ENCODE measurements at regions not wholly inside any gene's neighbourhood (a gene's known extent, or its start where the extent isn't known, plus 50 kb on each side); places are given as distances from the start of the nearest gene placed in this dataset.

GRCh38 chr20:48176139-48176538 lies 390.9 kb upstream of the SULF2 start:
- Histone ChIP-seq H3K27me3 (ENCODE audit: control insufficient read depth in 1 of 2, insufficient read depth in 1 of 2, low read length in 2 of 2) (peaks cover 28 to 55% of the 10 kb centered on the region in 2 experiments), H3K27ac (ENCODE audit: low read length, poor library complexity, severe bottlenecking) (no peak overlapping the region), H2BK15ac (ENCODE audit: low read depth, poor library complexity, severe bottlenecking) (no peak overlapping the region), H2BK5ac (ENCODE audit: low read depth, low read length, poor library complexity, severe bottlenecking) (no peak overlapping the region), H3K4me3 (ENCODE audit: insufficient read depth in 1 of 2, low read depth in 1 of 2, low read length in 2 of 2) (no peak overlapping the region), H2AFZ (ENCODE audit: low read depth, low read length) (no peak overlapping the region), H3K79me1 (replicated peaks; ENCODE audit: low read length, poor library complexity, severe bottlenecking) (no peaks in the 10 kb centered on the region), H3K4me2 (ENCODE audit: low read length, poor library complexity, severe bottlenecking) (no peak overlapping the region), H3K4me1 (ENCODE audit: control insufficient read depth, insufficient read depth, low read depth, low read length) (no peaks in the 10 kb centered on the region), H3K9ac (ENCODE audit: low read length) (no peak overlapping the region), H4K8ac (ENCODE audit: low read length) (no peak overlapping the region), H2BK120ac (ENCODE audit: low read depth, low read length) (no peak overlapping the region), H3K36me3 (ENCODE audit: control insufficient read depth in 1 of 2, insufficient read depth in 2 of 2, low read depth in 1 of 2, low read length in 2 of 2) (no peaks in the 10 kb centered on the region), H4K91ac (ENCODE audit: low read length) (no peak overlapping the region), H3K23ac (ENCODE audit: low read length in 2 of 2) (no peak overlapping the region), H3K18ac (ENCODE audit: low read depth in 1 of 2, low read length in 2 of 2) (no peak overlapping the region), H3K14ac (ENCODE audit: low read length in 2 of 2) (no peak overlapping the region), H2BK12ac (ENCODE audit: low read length in 2 of 2) (no peak overlapping the region), H2AK5ac (ENCODE audit: low read length, severe bottlenecking) (no peak overlapping the region), H3K9me3 (ENCODE audit: control insufficient read depth, low read length) (peaks cover 16% of the 10 kb centered on the region), H3K4ac (ENCODE audit: low read depth in 1 of 2, low read length in 2 of 2) (no peak overlapping the region)
- no peak for DNase-seq
- WGBS = 94% methylated on average over 8 of the region's 8 CpGs

DNA sequence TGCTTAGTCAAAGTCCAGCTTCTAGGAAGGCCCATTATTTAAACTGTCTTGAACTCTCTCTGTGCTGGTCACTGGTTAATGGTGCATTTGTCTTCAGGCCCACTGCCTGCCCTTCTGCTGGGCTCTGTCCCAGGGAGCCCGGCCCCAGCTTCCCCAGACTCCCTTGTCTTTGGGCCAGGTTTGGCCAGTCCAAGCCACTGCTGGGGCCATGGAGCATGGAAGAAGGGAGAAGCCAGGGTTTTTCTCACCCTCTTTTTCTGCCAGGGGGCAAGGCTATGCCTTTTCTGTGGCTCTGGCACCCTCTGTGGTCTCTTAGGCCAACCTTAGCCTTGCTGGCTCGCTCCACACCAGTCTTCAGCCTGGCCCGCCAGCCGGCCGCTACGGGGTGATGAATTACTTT lies 390.0 kb upstream of the SULF2 start:
- H3K27ac ChIP-seq (ENCODE audit: low read length, poor library complexity, severe bottlenecking) = no peak overlapping the region
- H4K8ac ChIP-seq (ENCODE audit: low read length) = no peak overlapping the region
- H3K4me1 ChIP-seq (ENCODE audit: control insufficient read depth, insufficient read depth, low read depth, low read length) = no peaks in the 10 kb centered on the region
- no peak overlapping the region for H3K4me2 ChIP-seq (ENCODE audit: low read length, poor library complexity, severe bottlenecking)
- H3K27me3 ChIP-seq (ENCODE audit: control insufficient read depth in 1 of 2, insufficient read depth in 1 of 2, low read length in 2 of 2) = peaks cover 28 to 64% of the 10 kb centered on the region in 2 experiments
- no peaks in the 10 kb centered on the region for H3K79me1 ChIP-seq (replicated peaks; ENCODE audit: low read length, poor library complexity, severe bottlenecking)
- H2AK5ac ChIP-seq (ENCODE audit: low read length, severe bottlenecking) = no peak overlapping the region
- H3K23ac ChIP-seq (ENCODE audit: low read length in 2 of 2) = no peak overlapping the region
- H3K4me3 ChIP-seq (ENCODE audit: insufficient read depth in 1 of 2, low read depth in 1 of 2, low read length in 2 of 2) = no peak overlapping the region
- no peak overlapping the region for H2BK12ac ChIP-seq (ENCODE audit: low read length in 2 of 2)
- H2AFZ ChIP-seq (ENCODE audit: low read depth, low read length) = no peak overlapping the region
- WGBS = 93% methylated on average over 6 of the region's 6 CpGs
- H3K36me3 ChIP-seq (ENCODE audit: control insufficient read depth in 1 of 2, insufficient read depth in 2 of 2, low read depth in 1 of 2, low read length in 2 of 2) = no peaks in the 10 kb centered on the region
- H3K18ac ChIP-seq (ENCODE audit: low read depth in 1 of 2, low read length in 2 of 2) = no peak overlapping the region
- peaks cover 16% of the 10 kb centered on the region for H3K9me3 ChIP-seq (ENCODE audit: control insufficient read depth, low read length)
- H3K14ac ChIP-seq (ENCODE audit: low read length in 2 of 2) = no peak overlapping the region
- no peak overlapping the region for H2BK120ac ChIP-seq (ENCODE audit: low read depth, low read length)
- H3K4ac ChIP-seq (ENCODE audit: low read depth in 1 of 2, low read length in 2 of 2) = no peak overlapping the region
- H2BK15ac ChIP-seq (ENCODE audit: low read depth, poor library complexity, severe bottlenecking) = no peak overlapping the region
- H3K9ac ChIP-seq (ENCODE audit: low read length) = no peak overlapping the region
- DNase-seq = no peak
- H2BK5ac ChIP-seq (ENCODE audit: low read depth, low read length, poor library complexity, severe bottlenecking) = no peak overlapping the region
- no peak overlapping the region for H4K91ac ChIP-seq (ENCODE audit: low read length)

DNA sequence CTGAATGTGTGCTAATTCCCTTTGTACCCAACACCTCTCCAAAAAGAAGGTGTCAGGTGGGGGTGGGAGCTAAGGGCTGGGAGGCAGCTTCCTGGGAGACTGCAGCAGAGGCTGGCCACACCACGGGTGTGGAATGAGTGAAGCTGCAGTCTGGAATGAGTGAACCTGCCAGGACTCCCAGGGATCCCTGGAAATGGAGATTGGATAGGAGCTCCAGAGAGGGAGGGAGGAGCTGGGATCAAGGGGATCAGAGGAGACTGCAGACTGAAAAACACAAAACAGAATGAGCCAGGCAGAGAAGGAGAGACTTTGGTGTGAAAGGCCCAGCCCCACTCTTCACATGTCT lies 387.0 kb upstream of the SULF2 start:
- Histone ChIP-seq H4K8ac (ENCODE audit: low read length) (no peak overlapping the region), H3K27ac (ENCODE audit: low read length, poor library complexity, severe bottlenecking) (no peak overlapping the region), H2AFZ (ENCODE audit: low read depth, low read length) (no peak overlapping the region), H3K9ac (ENCODE audit: low read length) (no peak overlapping the region), H3K9me3 (ENCODE audit: control insufficient read depth, low read length) (peaks cover 16% of the 10 kb centered on the region), H3K14ac (ENCODE audit: low read length in 2 of 2) (no peak overlapping the region), H2BK120ac (ENCODE audit: low read depth, low read length) (no peak overlapping the region), H3K4me3 (ENCODE audit: insufficient read depth in 1 of 2, low read depth in 1 of 2, low read length in 2 of 2) (no peak overlapping the region), H2AK5ac (ENCODE audit: low read length, severe bottlenecking) (no peak overlapping the region), H3K79me1 (replicated peaks; ENCODE audit: low read length, poor library complexity, severe bottlenecking) (no peaks in the 10 kb centered on the region), H4K91ac (ENCODE audit: low read length) (no peak overlapping the region), H3K36me3 (ENCODE audit: control insufficient read depth in 1 of 2, insufficient read depth in 2 of 2, low read depth in 1 of 2, low read length in 2 of 2) (no peaks in the 10 kb centered on the region), H3K4me2 (ENCODE audit: low read length, poor library complexity, severe bottlenecking) (no peak overlapping the region), H3K4me1 (ENCODE audit: control insufficient read depth, insufficient read depth, low read depth, low read length) (no peaks in the 10 kb centered on the region), H2BK15ac (ENCODE audit: low read depth, poor library complexity, severe bottlenecking) (no peak overlapping the region), H2BK5ac (ENCODE audit: low read depth, low read length, poor library complexity, severe bottlenecking) (no peak overlapping the region), H3K18ac (ENCODE audit: low read depth in 1 of 2, low read length in 2 of 2) (no peak overlapping the region), H3K27me3 (ENCODE audit: control insufficient read depth in 1 of 2, insufficient read depth in 1 of 2, low read length in 2 of 2) (peaks cover 33 to 83% of the 10 kb centered on the region in 2 experiments), H3K23ac (ENCODE audit: low read length in 2 of 2) (no peak overlapping the region), H2BK12ac (ENCODE audit: low read length in 2 of 2) (no peak overlapping the region), H3K4ac (ENCODE audit: low read depth in 1 of 2, low read length in 2 of 2) (no peak overlapping the region)
- 84% methylated on average over 1 of the region's 1 CpG for WGBS
- no peak for DNase-seq

DNA sequence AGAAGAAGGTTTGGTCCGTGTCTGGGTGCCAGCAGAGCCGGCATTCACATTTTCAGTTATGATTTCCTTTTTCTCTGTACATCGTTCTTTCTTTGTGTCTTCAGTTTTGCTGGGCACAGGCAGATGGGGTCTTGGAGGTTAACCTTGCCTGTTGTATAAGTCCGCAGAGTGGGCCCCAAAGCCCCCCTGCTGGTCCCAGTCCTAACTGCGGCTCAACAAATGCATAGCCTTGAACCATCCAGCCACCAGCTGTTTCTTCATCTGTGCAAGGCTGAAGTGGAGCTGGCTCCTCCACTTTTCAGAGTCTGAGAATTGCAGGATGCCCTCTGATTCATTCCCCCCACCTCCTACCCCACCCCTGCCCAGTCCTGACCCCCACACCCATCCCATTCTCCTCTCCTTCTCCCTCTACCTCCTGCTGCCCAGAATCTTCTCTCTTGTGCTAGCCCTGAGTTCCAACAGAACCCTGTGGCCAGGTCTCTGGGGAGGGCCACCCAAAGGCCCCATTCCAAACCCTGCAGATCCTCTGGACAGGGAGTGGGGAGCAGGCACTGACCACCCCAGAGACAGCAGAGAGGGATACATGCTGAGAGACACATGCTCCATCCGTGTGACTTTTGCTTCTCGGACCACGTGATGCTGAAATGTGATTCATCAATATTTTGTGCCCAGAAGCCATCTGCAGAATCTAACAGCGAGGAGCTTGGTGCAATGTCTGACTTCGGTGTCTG lies 386.5 kb upstream of the SULF2 start:
- no peak overlapping the region for H3K4me2 ChIP-seq (ENCODE audit: low read length, poor library complexity, severe bottlenecking)
- no peak overlapping the region for H4K8ac ChIP-seq (ENCODE audit: low read length)
- H2AFZ ChIP-seq (ENCODE audit: low read depth, low read length) = no peak overlapping the region
- H3K27me3 ChIP-seq (ENCODE audit: control insufficient read depth in 1 of 2, insufficient read depth in 1 of 2, low read length in 2 of 2) = peaks cover 38 to 83% of the 10 kb centered on the region in 2 experiments
- H2AK5ac ChIP-seq (ENCODE audit: low read length, severe bottlenecking) = no peak overlapping the region
- no peak overlapping the region for H2BK120ac ChIP-seq (ENCODE audit: low read depth, low read length)
- H3K27ac ChIP-seq (ENCODE audit: low read length, poor library complexity, severe bottlenecking) = no peak overlapping the region
- no peak overlapping the region for H2BK5ac ChIP-seq (ENCODE audit: low read depth, low read length, poor library complexity, severe bottlenecking)
- no peak overlapping the region for H3K18ac ChIP-seq (ENCODE audit: low read depth in 1 of 2, low read length in 2 of 2)
- DNase-seq = no peak
- WGBS = 87% methylated on average over 10 of the region's 10 CpGs
- no peak overlapping the region for H2BK12ac ChIP-seq (ENCODE audit: low read length in 2 of 2)
- H3K79me1 ChIP-seq (replicated peaks; ENCODE audit: low read length, poor library complexity, severe bottlenecking) = no peaks in the 10 kb centered on the region
- no peaks in the 10 kb centered on the region for H3K4me1 ChIP-seq (ENCODE audit: control insufficient read depth, insufficient read depth, low read depth, low read length)
- H3K4ac ChIP-seq (ENCODE audit: low read depth in 1 of 2, low read length in 2 of 2) = no peak overlapping the region
- H3K36me3 ChIP-seq (ENCODE audit: control insufficient read depth in 1 of 2, insufficient read depth in 2 of 2, low read depth in 1 of 2, low read length in 2 of 2) = no peaks in the 10 kb centered on the region
- no peak overlapping the region for H3K4me3 ChIP-seq (ENCODE audit: insufficient read depth in 1 of 2, low read depth in 1 of 2, low read length in 2 of 2)
- peaks cover 16% of the 10 kb centered on the region for H3K9me3 ChIP-seq (ENCODE audit: control insufficient read depth, low read length)
- no peak overlapping the region for H3K9ac ChIP-seq (ENCODE audit: low read length)
- H3K23ac ChIP-seq (ENCODE audit: low read length in 2 of 2) = no peak overlapping the region
- H4K91ac ChIP-seq (ENCODE audit: low read length) = no peak overlapping the region
- no peak overlapping the region for H3K14ac ChIP-seq (ENCODE audit: low read length in 2 of 2)
- H2BK15ac ChIP-seq (ENCODE audit: low read depth, poor library complexity, severe bottlenecking) = no peak overlapping the region
